ENCODE measurements at regions not wholly inside any gene's neighbourhood (a gene's known extent, or its start where the extent isn't known, plus 50 kb on each side); places are given as distances from the start of the nearest gene placed in this dataset.
"Not testable (repeated sequence)": the region's sequence is repeated elsewhere in the genome, so short reads cannot be mapped to it uniquely, and the experiment has no call there.

GRCh38 chr5:60020457-60020856 is 126.9 kb upstream of the PDE4D start:
- TF ChIP-seq EZH2 (IDR thresholded peaks at IDR 0.05; ENCODE audit: low read depth) (no peak), CTCF (conservative IDR thresholded peaks at IDR 0.05) (no peak)
- CTCF ChIA-PET, result no interaction called here
- Histone ChIP-seq H2AFZ (no peak overlapping the region), H3K4me2 (no peak overlapping the region), H3K27ac (no peak overlapping the region), H3K4me1 (replicated peaks; ENCODE audit: insufficient read depth) (no peaks in the 10 kb centered on the region), H3K9me3 (ENCODE audit: insufficient read depth, low read depth) (no peaks in the 10 kb centered on the region), H3K9me2 (ENCODE audit: insufficient read depth) (no peaks in the 10 kb centered on the region), H4K20me1 (ENCODE audit: insufficient read depth) (no peaks in the 10 kb centered on the region), H3K27me3 (ENCODE audit: insufficient read depth, low read depth) (no peaks in the 10 kb centered on the region), H3K36me3 (ENCODE audit: low read depth) (no peaks in the 10 kb centered on the region), H3K79me2 (ENCODE audit: low read depth) (no peaks in the 10 kb centered on the region), H3F3A (ENCODE audit: insufficient read depth, low read depth) (no peaks in the 10 kb centered on the region), H3K4me3 (no peak overlapping the region)
- intact Hi-C loops (cut with micrococcal nuclease; ENCODE audit: unreplicated experiment), result no loop called here
- no TSS peak for BruUV-seq (replicated peaks)
- POLR2A ChIA-PET (ENCODE audit: unreplicated experiment), result no interaction called here
- DNase-seq, result no peak

- H3K9me3 ChIP-seq (ENCODE audit: insufficient read depth, low read depth); DNase-seq; H3K4me2 ChIP-seq; CTCF ChIA-PET; H2AFZ ChIP-seq; H3K4me3 ChIP-seq; BruUV-seq (replicated peaks); H3K79me2 ChIP-seq (ENCODE audit: low read depth); H3K4me1 ChIP-seq (replicated peaks; ENCODE audit: insufficient read depth); H3K9me2 ChIP-seq (ENCODE audit: insufficient read depth); H4K20me1 ChIP-seq (ENCODE audit: insufficient read depth); intact Hi-C loops (cut with micrococcal nuclease; ENCODE audit: unreplicated experiment); H3F3A ChIP-seq (ENCODE audit: insufficient read depth, low read depth); H3K27me3 ChIP-seq (ENCODE audit: insufficient read depth, low read depth); POLR2A ChIA-PET (ENCODE audit: unreplicated experiment); H3K36me3 ChIP-seq (ENCODE audit: low read depth); H3K27ac ChIP-seq: not testable (repeated sequence)
Measured at GRCh38 chr5:60018960-60019359, 125.4 kb upstream of the PDE4D start.

DNA sequence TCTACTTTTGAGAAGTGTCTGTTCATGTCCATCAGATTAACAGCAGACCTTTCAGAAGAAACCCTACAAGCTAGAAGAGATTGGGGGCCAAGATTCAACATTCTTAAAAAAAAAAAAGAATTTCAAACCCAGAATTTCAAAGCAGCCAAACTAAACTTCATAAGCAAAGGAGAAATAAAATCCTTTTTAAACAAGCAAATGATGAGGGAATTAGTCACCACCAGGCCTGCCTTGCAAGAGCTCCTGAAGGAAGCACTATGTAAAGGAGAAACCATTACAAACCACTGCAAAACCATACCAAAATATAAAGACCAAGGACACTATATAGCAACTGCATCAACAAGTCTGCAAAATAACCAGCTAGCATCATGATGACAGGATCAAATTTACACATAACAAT is 124.6 kb upstream of the PDE4D start:
- CTCF ChIA-PET, result no interaction called here
- no peak overlapping the region for H3K4me2 ChIP-seq
- H3K4me1 ChIP-seq (replicated peaks; ENCODE audit: insufficient read depth), result no peaks in the 10 kb centered on the region
- H3K27ac ChIP-seq, result no peak overlapping the region
- TF ChIP-seq EZH2 (IDR thresholded peaks at IDR 0.05; ENCODE audit: low read depth) (no peak), CTCF (conservative IDR thresholded peaks at IDR 0.05) (no peak)
- H3K79me2 ChIP-seq (ENCODE audit: low read depth), result no peaks in the 10 kb centered on the region
- no peak overlapping the region for H3K4me3 ChIP-seq
- intact Hi-C loops (cut with micrococcal nuclease; ENCODE audit: unreplicated experiment), result no loop called here
- BruUV-seq (replicated peaks), result no TSS peak
- H4K20me1 ChIP-seq (ENCODE audit: insufficient read depth), result no peaks in the 10 kb centered on the region
- H3K9me3 ChIP-seq (ENCODE audit: insufficient read depth, low read depth), result no peaks in the 10 kb centered on the region
- no peaks in the 10 kb centered on the region for H3K9me2 ChIP-seq (ENCODE audit: insufficient read depth)
- no peaks in the 10 kb centered on the region for H3K27me3 ChIP-seq (ENCODE audit: insufficient read depth, low read depth)
- DNase-seq, result no peak
- POLR2A ChIA-PET (ENCODE audit: unreplicated experiment), result no interaction called here
- H2AFZ ChIP-seq, result no peak overlapping the region
- H3K36me3 ChIP-seq (ENCODE audit: low read depth), result no peaks in the 10 kb centered on the region
- no peaks in the 10 kb centered on the region for H3F3A ChIP-seq (ENCODE audit: insufficient read depth, low read depth)

DNA sequence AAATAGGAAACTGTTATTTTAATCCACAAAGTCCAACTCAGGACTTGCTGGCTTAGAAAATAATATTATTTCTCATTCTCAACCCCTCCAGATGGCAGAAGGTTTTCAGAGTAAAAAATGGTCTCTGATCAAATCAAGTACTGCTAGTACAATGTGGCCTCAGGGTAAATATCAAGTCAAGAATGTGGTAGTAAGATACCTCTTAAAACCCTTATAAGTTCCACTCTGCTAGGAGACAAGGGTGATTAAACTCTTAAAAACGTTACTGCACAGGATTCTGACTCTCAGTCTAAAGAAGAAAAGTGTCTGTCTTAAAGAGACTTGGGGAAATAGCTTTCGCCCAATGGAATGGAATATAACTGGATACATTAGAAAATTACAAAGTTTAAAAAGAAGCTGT is 120.8 kb upstream of the PDE4D start:
- Histone ChIP-seq H3K4me3 (no peak overlapping the region), H2AFZ (no peak overlapping the region), H3K9me3 (ENCODE audit: insufficient read depth, low read depth) (no peaks in the 10 kb centered on the region), H4K20me1 (ENCODE audit: insufficient read depth) (no peaks in the 10 kb centered on the region), H3K27me3 (ENCODE audit: insufficient read depth, low read depth) (no peaks in the 10 kb centered on the region), H3K9me2 (ENCODE audit: insufficient read depth) (no peaks in the 10 kb centered on the region), H3K4me2 (no peak overlapping the region), H3K4me1 (replicated peaks; ENCODE audit: insufficient read depth) (no peaks in the 10 kb centered on the region), H3K36me3 (ENCODE audit: low read depth) (no peaks in the 10 kb centered on the region), H3K79me2 (ENCODE audit: low read depth) (no peaks in the 10 kb centered on the region), H3F3A (ENCODE audit: insufficient read depth, low read depth) (no peaks in the 10 kb centered on the region), H3K27ac (no peak overlapping the region)
- TF ChIP-seq EZH2 (IDR thresholded peaks at IDR 0.05; ENCODE audit: low read depth) (no peak), CTCF (conservative IDR thresholded peaks at IDR 0.05) (no peak)
- no peak for DNase-seq
- intact Hi-C loops (cut with micrococcal nuclease; ENCODE audit: unreplicated experiment), result no loop called here
- BruUV-seq (replicated peaks), result no TSS peak
- ChIA-PET POLR2A (ENCODE audit: unreplicated experiment) (no interaction called here), CTCF (no interaction called here)
